ENCODE measurements at regions not wholly inside any gene's neighbourhood (a gene's known extent, or its start where the extent isn't known, plus 50 kb on each side); places are given as distances from the start of the nearest gene placed in this dataset.

- Histone ChIP-seq H4K5ac (ENCODE audit: low read depth, low read length) (no peak overlapping the region), H4K8ac (ENCODE audit: low read depth in 2 of 2, low read length in 2 of 2) (no peak overlapping the region), H3K9ac (ENCODE audit: low read depth, low read length) (no peak overlapping the region), H3K23ac (ENCODE audit: low read depth, low read length) (no peak overlapping the region), H2BK20ac (ENCODE audit: low read depth, low read length) (no peak overlapping the region), H3K36me3 (ENCODE audit: control insufficient read depth, insufficient read depth, low read length) (no peaks in the 10 kb centered on the region), H2AK9ac (replicated peaks; ENCODE audit: low read depth, low read length, poor library complexity) (no peak overlapping the region), H3K27me3 (ENCODE audit: control insufficient read depth, insufficient read depth, low read length) (no peaks in the 10 kb centered on the region), H3K4me2 (ENCODE audit: low read depth, low read length) (no peak overlapping the region), H3K4me1 (ENCODE audit: control insufficient read depth, insufficient read depth, low read length) (peaks cover 7% of the 10 kb centered on the region; the same call in 1 of the 2 replicates), H4K20me1 (ENCODE audit: insufficient read depth, low read length) (no peaks in the 10 kb centered on the region), H3K79me1 (ENCODE audit: low read depth in 1 of 2, low read length in 2 of 2) (no peaks in the 10 kb centered on the region), H2AFZ (replicated peaks; ENCODE audit: low read length, poor library complexity) (no peak overlapping the region), H3K9me3 (ENCODE audit: control insufficient read depth, insufficient read depth, low read length) (no peaks in the 10 kb centered on the region), H2BK120ac (ENCODE audit: low read depth, low read length) (no peak overlapping the region), H3K27ac (ENCODE audit: insufficient read depth, low read length) (no peak overlapping the region), H3K9me1 (ENCODE audit: insufficient read depth, low read length) (peaks cover 9% of the 10 kb centered on the region; the same call in 1 of the 2 replicates), H3K56ac (ENCODE audit: extremely low read depth, insufficient read depth, low read length) (no peak overlapping the region), H2AK5ac (ENCODE audit: low read depth, low read length) (no peak overlapping the region), H2BK15ac (ENCODE audit: low read depth, low read length) (no peak overlapping the region), H3K4me3 (ENCODE audit: insufficient read depth, low read depth, low read length) (no peak overlapping the region), H2BK5ac (ENCODE audit: low read depth, low read length, poor library complexity, severe bottlenecking) (no peak overlapping the region), H3K18ac (ENCODE audit: low read depth, low read length) (no peak overlapping the region), H3K4ac (ENCODE audit: low read depth, low read length) (no peak overlapping the region), H3K14ac (replicated peaks; ENCODE audit: low read depth, low read length) (no peak overlapping the region), H4K91ac (ENCODE audit: insufficient read depth, low read depth, low read length) (no peak overlapping the region)
- ATAC-seq (ENCODE audit: low read depth) = no peak
- dilution Hi-C loops (cut with HindIII; ENCODE audit: low sequenced_read_pairs, unreplicated experiment) (no loop called here), in situ Hi-C loops (cut with MboI; ENCODE audit: low sequenced_read_pairs) (no loop called here), intact Hi-C loops (cut with micrococcal nuclease) (no loop called here)
- no peak for DNase-seq
- TF ChIP-seq MAFK (IDR thresholded peaks at IDR 0.05; ENCODE audit: low read depth, low read length) (no peak), MAZ (IDR thresholded peaks at IDR 0.05; ENCODE audit: borderline replicate concordance, low read depth, low read length) (no peak), RAD21 (IDR thresholded peaks at IDR 0.05; ENCODE audit: low read length) (no peak), FOS (IDR thresholded peaks at IDR 0.05; ENCODE audit: low read depth, low read length) (no peak), MXI1 (IDR thresholded peaks at IDR 0.05; ENCODE audit: borderline replicate concordance, low read depth, low read length) (no peak), ELK1 (IDR thresholded peaks at IDR 0.05; ENCODE audit: borderline replicate concordance, low read depth, low read length) (no peak), CHD1 (IDR thresholded peaks at IDR 0.05; ENCODE audit: low read depth, low read length) (no peak), CEBPB (IDR thresholded peaks at IDR 0.05; ENCODE audit: low read depth, low read length) (no peak), BHLHE40 (IDR thresholded peaks at IDR 0.05; ENCODE audit: low read depth, low read length) (no peak), RFX5 (IDR thresholded peaks at IDR 0.05; ENCODE audit: low read depth, low read length) (no peak)
- POLR2A ChIA-PET (ENCODE audit: unreplicated experiment) = no interaction called here
- CTCF ChIA-PET = no interaction called here
- BruUV-seq (replicated peaks) = no TSS peak
Measured at GRCh38 chr6:25038300-25038699, 102.5 kb upstream of the RIPOR2 start.

Measured in IMR-90 (cell line).